Stimulated activated CD8-positive, alpha-beta memory T cell treated with anti-CD3 and anti-CD28 coated beads, Interleukin-7, amount 100 ng/mL, for 4 hours (primary cell): ENCODE measurements at regions not wholly inside any gene's neighbourhood (a gene's known extent, or its start where the extent isn't known, plus 50 kb on each side); places are given as distances from the start of the nearest gene placed in this dataset.

Experiments used
- DNase-seq, 2 donors: peaks; one replicate each; pipeline ENCODE4 v3.0.0-alpha.2; 2020; ENCODE audit warnings: low read depth in 2 of 2

DNA sequence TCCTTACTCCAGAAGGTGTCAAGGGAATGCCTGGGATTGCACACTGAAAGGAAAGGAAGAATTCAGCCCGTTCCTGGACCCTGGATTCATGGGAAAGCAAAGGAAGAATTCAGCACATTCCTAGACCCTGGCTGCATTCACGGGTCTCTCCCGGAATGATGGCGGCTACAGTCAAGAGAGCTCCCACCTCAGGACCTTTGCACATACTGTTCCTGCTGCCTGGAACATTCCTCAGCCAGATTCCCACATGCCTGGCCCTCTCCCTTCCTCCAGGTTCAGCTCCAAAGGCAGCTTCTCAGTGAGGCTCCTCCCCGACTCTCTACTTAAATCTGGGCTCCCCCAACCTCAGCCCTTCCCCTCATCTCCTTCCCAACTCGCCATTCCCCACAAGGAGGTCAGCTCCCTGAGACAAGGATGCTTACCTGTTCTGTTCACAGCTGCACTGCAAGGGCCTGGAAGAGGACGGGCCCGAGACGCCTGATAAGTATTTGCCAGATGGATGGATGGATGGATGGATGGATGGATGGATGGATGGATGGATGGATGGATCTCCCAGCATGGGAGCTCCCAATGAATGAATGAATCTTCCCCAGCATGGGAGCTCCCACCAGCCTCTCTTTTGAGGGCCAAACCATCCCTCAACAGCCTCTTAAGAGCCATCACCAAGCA, 77.4 kb downstream of the NCOR2 start:
- DNase-seq: no peak

GRCh38 chr12:124489220-124489619, 78.2 kb downstream of the NCOR2 start:
- no peak for DNase-seq

GRCh38 chr12:124488520-124488919, 78.9 kb downstream of the NCOR2 start:
- DNase-seq: no peak

GRCh38 chr12:124487834-124488165, 79.6 kb downstream of the NCOR2 start:
- DNase-seq: no peak

- DNase-seq: no peak
Observed at GRCh38 chr12:124487066-124487833, 80.2 kb downstream of the NCOR2 start.

DNA sequence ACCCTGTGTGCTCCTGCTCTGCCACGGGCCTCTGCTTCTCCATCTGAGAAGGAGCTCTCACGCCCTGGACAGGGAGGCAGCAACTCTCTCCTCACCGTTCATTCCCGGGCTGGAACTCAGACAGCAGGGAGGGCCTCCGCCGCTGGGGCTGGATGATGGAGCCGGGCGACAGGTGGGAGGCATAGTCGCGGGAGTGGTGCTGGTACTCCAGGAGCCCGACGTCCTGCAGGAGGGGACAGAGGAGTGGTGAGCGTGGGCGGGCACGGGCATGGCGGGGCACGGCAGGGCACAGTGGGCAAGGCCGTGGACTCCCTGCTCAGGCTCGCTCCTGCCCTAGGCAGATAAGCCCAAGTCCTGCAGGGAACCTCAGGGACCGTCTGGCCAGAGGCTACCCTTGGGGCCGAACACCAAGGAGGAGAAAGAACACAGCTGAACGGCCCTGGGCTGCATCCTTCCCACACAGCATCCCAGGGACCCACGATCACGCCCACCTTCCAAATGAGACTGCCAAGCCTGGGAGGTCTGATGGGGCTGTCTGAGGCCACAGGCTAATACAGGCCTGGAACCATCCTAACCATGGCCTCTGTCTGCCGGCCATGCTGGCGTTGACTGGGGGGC, 81.0 kb downstream of the NCOR2 start:
- no peak for DNase-seq

GRCh38 chr12:124485371-124485770, 82.0 kb downstream of the NCOR2 start:
- DNase-seq: no peak

GRCh38 chr12:124484526-124484953, 82.9 kb downstream of the NCOR2 start:
- DNase-seq: peak in 1 of 2 donors; percentile 15

GRCh38 chr12:124484067-124484466, 83.3 kb downstream of the NCOR2 start:
- no peak for DNase-seq

DNA sequence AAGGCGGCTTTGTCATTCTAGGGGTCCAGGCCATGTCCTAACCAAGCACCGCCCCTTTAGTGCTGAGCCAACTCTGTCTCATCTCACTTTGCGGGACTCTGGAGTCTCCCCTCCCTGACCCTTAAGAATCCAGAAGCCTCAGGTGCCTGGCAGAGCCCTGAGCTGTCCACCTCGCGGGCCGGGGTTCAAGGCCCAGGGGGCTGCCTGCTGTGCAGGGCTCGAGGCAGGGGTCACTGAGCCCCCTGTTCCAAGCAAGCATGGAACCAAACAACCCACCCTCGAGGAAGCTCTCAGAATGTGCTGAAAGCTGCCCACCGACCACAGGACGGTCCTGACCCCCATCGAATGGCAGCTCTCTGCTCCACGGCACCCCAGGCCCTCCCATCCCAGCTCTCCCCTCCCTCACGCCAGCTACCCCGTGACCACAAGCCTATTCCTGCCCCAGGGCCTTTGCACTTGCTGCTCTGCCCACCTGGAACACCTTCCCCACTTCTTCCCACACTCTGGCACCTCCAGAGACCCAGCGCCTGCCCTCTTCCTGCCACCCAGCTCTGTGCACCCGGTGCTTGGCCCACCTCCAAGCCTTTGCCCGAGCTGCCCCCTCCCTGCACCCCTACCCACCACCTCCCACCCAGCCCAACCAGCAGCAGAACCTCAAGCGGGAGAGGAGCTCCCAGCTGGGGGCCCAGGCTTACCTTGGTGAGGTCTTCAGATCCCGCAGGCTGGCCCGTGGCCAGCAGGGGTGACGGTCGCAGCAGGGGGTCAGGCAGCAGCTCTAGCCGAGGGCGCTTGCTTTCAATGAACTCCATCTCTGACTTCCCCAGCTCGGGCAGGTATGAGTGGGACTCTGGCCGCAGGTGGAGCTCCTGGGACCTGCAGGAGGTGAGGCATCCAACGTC, 84.3 kb downstream of the NCOR2 start:
- no peak for DNase-seq

GRCh38 chr12:124482567-124482893, 84.9 kb downstream of the NCOR2 start:
- DNase-seq: no peak

DNA sequence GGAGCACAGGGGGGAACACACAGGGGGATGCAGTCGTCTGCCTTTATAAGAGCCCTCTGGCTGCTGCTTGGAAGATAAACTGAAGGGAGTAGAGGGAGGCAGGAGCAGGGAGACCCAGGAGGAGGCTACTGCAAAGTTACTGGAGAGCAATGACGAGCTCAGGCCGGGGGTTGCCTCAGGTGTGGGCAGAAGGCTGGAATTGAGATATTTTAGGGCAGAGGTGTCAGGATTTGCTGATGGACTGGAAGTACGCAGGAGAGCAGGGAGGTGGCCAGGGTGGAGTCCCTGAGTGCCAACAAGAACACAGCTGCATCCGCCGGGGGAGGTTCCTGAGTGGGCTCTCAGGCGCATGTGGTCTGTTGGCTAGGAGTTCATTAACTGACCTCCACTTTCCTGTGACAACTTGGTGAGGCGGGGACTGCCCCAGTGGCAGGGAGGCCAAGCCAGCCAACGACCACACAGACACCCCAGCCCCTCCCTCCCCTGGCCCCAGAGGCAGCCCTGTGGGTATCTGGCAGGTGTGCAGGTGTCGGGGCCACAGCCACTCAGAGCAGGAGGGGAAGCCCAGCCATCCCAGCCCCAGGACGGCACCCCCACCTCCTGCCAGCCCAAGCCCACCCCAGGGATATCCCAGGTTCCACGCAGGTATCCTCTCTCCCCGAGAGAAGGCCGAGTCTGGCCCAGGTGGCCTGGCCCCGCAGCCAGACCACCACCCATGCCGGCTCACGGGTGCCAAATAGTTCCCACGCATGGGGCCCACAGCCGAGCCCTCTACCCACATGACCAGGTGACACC, 85.4 kb downstream of the NCOR2 start:
- no peak for DNase-seq

DNA sequence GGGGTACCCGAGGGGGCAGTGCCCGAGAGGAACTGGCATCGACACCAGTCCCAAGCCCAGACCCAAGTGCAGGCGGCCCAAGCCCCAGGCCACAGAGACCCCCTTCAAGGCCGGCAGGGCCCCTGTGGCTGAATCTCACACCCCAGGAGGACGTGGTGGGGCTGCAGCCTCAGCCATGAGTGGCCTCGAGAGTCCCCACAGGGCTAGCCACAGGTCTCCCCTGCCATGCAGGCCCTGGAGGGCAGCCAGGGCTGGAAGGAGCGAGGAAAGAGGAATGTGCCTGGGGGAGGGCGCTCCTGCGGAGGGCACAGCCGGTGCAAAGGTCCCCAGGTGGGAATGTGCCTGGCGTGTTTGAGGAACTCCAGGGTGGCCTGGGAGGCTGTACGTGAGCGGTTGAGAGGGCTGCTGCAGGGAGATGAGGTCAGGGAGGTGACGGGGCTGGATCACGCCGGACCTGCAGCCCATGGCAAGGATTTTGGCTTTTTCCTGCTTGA, 86.1 kb downstream of the NCOR2 start:
- DNase-seq: no peak

DNA sequence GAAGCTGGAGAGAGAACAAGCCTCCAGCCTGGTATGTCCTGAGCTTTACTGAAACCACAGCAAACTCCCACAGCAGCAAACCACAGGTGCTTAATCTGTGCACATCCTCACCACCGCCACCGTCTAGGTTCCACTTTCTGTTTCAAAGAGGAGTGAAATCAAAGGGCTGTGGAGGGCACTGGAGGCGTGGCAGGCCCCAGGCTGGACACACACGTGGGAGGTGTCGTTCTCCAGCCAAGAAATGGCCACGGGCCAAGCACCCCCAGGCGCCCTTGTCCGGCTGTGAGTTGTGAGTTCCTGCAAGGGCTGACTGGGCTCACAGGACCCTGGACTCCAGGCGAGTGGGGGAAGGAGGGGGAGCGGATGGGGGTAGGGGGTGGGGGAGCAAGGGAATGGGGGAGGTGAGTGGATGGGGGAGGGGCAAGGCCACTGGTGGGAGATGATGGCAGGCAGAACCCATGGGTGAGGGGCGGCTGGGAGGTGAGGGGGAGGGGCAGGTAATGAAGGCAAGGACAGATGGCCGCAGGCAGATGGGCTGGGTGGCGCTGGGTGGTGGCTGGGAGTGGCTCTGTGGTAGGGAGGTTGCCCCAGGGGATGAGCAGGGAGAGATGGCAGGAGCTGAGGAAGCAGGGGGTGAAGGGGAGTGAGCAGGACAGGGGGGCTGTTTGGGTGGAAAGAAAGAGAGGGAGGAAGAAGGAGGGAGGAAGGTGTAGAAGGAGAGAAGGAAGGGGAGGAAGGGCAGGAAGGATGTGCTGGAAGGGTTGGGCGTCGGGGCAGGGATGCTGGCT, 86.7 kb downstream of the NCOR2 start:
- DNase-seq: peak in 1 of 2 donors; percentile 12

- DNase-seq: no peak
Observed at GRCh38 chr12:124479680-124480468, 87.5 kb downstream of the NCOR2 start.

- no peak for DNase-seq
Observed at GRCh38 chr12:124478985-124479645, 88.3 kb downstream of the NCOR2 start.

- no peak for DNase-seq
Observed at GRCh38 chr12:124478416-124478815, 89.0 kb downstream of the NCOR2 start.

- no peak for DNase-seq
Observed at GRCh38 chr12:124477107-124477915, 90.1 kb downstream of the NCOR2 start.
